Mesothelial cell of epicardium (in vitro differentiated cells): ENCODE measurements at regions not wholly inside any gene's neighbourhood (a gene's known extent, or its start where the extent isn't known, plus 50 kb on each side); places are given as distances from the start of the nearest gene placed in this dataset.
"Not testable (repeated sequence)": the region's sequence is repeated elsewhere in the genome, so short reads cannot be mapped to it uniquely, and the experiment has no call there.

Experiments
- DNase-seq, 2 experiments: peaks; one replicate each; pipeline ENCODE4 v3.0.0; 2021; ENCODE audit warnings: low spot score in 2 of 2; ENCODE audit not compliant: unreplicated experiment in 2 of 2
- H3K27ac Mint-ChIP-seq: 2 replicates; pipeline ENCODE4 v1.8.0; 2021; ENCODE audit warnings: mixed read lengths
- H3K27me3 Mint-ChIP-seq: 2 replicates; pipeline ENCODE4 v1.8.0; 2021; ENCODE audit warnings: low read depth, mixed read lengths
- H3K36me3 Mint-ChIP-seq: 2 replicates; pipeline ENCODE4 v1.8.0; 2021; ENCODE audit warnings: mixed read lengths
- H3K4me1 Mint-ChIP-seq: 2 replicates; pipeline ENCODE4 v1.8.0; 2021; ENCODE audit warnings: mixed read lengths
- H3K4me3 Mint-ChIP-seq: 2 replicates; pipeline ENCODE4 v1.8.0; 2021; ENCODE audit warnings: mild to moderate bottlenecking, moderate library complexity, mixed read lengths
- H3K9me3 Mint-ChIP-seq: 2 replicates; pipeline ENCODE4 v1.8.0; 2021; ENCODE audit warnings: mixed read lengths
- TF ChIP-seq, protein P1 (sequence below): fragments of 200-600 bp; sonication (generic); IDR thresholded peaks from one replicate; pipeline ENCODE4 v1.5.0; 2021; ENCODE audit warnings: antibody characterized with exemption; ENCODE audit not compliant: unreplicated experiment

DNA sequence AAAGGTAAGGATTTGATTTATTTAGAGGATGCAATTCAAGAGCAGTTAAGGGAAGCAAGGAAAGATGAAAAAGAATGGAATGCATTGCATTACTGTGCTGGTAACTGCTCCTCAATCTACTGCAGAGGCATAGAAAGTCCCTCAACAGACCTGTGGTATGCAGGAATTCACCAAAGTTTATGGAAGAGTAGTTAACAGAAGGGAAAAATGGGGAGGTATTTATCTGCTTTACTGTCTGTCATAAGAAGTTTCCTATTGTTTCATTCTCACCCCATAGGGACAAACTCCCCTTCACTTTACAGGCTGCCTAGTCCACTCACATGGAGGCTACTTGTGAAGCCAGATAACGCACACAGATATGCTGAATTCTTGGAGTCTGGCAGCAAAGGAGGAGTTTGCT lies 354.9 kb upstream of the SPRY2 start:
- H3K27ac Mint-ChIP-seq, result no peak overlapping the region
- H3K4me1 Mint-ChIP-seq, result peaks cover 5% of the 10 kb centered on the region
- no peak overlapping the region for H3K4me3 Mint-ChIP-seq
- H3K27me3 Mint-ChIP-seq, result no peaks in the 10 kb centered on the region
- no peak for DNase-seq
- H3K36me3 Mint-ChIP-seq, result peaks cover 16% of the 10 kb centered on the region
- H3K9me3 Mint-ChIP-seq, result peaks cover 40% of the 10 kb centered on the region
- TF ChIP-seq, protein P1, sequence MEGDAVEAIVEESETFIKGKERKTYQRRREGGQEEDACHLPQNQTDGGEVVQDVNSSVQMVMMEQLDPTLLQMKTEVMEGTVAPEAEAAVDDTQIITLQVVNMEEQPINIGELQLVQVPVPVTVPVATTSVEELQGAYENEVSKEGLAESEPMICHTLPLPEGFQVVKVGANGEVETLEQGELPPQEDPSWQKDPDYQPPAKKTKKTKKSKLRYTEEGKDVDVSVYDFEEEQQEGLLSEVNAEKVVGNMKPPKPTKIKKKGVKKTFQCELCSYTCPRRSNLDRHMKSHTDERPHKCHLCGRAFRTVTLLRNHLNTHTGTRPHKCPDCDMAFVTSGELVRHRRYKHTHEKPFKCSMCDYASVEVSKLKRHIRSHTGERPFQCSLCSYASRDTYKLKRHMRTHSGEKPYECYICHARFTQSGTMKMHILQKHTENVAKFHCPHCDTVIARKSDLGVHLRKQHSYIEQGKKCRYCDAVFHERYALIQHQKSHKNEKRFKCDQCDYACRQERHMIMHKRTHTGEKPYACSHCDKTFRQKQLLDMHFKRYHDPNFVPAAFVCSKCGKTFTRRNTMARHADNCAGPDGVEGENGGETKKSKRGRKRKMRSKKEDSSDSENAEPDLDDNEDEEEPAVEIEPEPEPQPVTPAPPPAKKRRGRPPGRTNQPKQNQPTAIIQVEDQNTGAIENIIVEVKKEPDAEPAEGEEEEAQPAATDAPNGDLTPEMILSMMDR, result no peak

DNA sequence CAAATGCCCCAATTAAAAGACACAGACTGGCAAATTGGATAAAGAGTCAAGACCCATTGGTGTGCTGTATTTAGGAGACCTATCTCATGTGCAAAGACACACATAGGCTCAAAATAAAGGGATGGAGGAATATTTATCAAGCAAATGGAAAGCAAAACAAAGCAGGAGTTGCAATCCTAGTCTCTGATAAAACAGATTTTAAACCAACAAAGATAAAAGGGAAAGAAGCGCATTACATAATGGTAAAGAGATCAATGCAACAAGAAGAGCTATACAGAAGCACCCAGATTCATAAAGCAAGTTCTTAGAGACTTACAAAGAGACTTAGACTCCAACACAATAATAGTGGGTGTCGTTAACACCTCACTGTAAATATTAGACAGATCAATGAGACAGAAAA lies 350.9 kb upstream of the SPRY2 start:
- not testable (repeated sequence) for DNase-seq, H3K4me3 Mint-ChIP-seq, H3K27ac Mint-ChIP-seq, H3K4me1 Mint-ChIP-seq, H3K27me3 Mint-ChIP-seq
- Mint-ChIP-seq H3K36me3 (peaks cover 20% of the 10 kb centered on the region), H3K9me3 (peaks cover 59% of the 10 kb centered on the region)

DNA sequence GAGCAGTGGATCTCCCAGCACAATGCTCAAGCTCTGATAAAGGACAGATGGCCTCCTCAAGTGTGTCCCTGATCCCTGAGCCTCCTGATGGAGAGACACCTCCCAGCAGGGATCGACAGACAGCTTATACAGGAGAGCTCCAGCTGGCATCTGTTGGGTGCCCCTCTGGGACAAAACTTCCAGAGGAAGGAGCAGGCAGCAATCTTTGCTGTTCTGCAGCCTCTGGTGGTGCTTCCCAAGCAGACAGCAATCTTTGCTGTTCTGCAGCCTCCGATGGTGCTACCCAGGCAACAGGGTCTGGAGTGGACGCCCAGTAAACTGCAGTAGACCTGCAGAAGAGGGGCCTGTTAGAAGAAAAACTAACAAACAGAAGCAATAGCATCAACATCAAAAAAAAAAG lies 349.3 kb upstream of the SPRY2 start:
- Mint-ChIP-seq H3K27ac (no peak overlapping the region), H3K36me3 (peaks cover 20% of the 10 kb centered on the region), H3K4me1 (no peaks in the 10 kb centered on the region), H3K9me3 (peaks cover 60% of the 10 kb centered on the region), H3K27me3 (no peaks in the 10 kb centered on the region), H3K4me3 (no peak overlapping the region)
- TF ChIP-seq, protein P1, result no peak
- DNase-seq, result no peak

DNA sequence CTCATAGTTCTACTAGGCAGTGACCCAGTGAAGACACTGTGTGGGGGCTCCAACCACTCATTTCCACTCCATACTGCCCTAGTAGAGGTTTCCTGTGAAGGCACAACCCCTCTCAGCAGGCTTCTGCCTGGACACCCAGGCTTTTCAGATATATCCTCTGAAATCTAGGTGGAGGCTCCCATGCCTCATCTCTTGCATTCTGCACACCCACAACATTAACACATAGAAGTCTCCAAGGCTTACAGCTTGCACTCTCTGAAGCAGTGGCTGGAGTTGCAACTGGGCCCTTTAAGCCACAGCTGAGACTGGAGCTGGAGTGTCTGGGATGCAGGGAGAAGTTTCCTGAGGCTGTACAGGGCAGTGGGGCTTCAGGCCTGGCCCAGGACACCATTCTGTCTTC lies 347.7 kb upstream of the SPRY2 start:
- no peak for DNase-seq
- Mint-ChIP-seq H3K27me3 (no peaks in the 10 kb centered on the region), H3K4me1 (peaks cover 4% of the 10 kb centered on the region), H3K4me3 (no peak overlapping the region), H3K36me3 (peaks cover 20% of the 10 kb centered on the region), H3K9me3 (peaks cover 48% of the 10 kb centered on the region), H3K27ac (no peak overlapping the region)
- TF ChIP-seq, protein P1, result no peak

DNA sequence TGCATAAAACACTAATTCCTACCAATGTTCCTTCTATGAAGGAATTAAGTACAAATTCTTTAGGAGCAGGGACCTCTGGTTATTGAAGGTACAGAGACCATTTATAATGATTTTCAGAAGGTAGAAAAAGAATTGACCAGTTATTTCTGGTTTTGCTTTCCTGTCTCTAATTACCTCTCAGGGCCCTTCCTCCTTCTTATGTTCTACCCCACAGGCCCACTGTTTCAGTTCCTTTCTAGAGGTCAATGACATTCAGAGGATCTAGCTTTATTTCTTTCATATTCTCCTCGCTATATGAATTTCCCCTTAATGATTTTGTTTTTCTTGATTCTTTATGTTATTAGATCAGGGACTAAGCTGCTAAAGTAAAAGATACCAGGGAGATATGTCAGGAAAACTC lies 345.0 kb upstream of the SPRY2 start:
- no peak for DNase-seq
- Mint-ChIP-seq H3K27ac (no peak overlapping the region), H3K4me1 (peaks cover 4% of the 10 kb centered on the region), H3K4me3 (no peak overlapping the region), H3K36me3 (peaks cover 10% of the 10 kb centered on the region), H3K9me3 (peaks cover 31% of the 10 kb centered on the region), H3K27me3 (no peaks in the 10 kb centered on the region)
- TF ChIP-seq, protein P1, result no peak

DNA sequence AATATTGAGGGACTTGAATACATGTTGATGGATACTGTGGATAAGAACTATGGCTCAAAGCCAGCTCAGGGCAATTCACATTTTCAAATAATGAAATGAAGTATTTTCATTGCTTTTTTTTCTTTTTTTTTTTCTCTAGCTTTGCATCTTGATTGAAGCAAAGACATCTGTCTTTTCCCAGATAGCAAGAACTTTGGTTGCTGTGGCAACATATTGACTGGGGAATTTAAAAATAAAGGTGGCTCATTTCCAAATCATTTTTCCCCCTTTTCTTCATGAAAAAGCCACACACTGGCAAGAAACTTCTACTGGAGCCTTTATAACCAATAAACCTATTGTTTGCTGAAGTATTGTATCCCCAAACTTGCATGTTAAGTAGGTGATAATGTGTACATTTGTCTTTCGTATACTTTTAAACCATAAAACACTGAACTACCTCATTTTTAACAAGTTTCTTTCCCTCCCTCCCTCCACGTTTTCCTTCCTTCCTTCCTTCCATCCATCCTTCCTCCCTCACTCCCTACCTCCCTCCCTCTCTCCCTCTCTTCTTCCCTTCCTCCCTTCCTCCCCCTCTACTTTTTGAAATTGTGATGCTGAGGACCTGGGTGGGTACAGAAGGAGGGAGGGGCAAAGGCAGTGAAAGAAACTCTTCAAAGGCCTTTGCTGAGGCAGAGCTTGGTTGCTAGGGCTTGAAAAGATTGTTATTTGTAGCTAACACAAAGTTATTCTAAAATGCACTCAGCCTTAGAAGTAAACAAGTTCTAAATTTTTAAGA lies 343.5 kb upstream of the SPRY2 start:
- peaks cover 27% of the 10 kb centered on the region for H3K9me3 Mint-ChIP-seq
- no peaks in the 10 kb centered on the region for H3K27me3 Mint-ChIP-seq
- no peak for DNase-seq
- no peak overlapping the region for H3K27ac Mint-ChIP-seq
- H3K4me1 Mint-ChIP-seq, result peaks cover 4% of the 10 kb centered on the region
- H3K36me3 Mint-ChIP-seq, result peaks cover 4% of the 10 kb centered on the region
- H3K4me3 Mint-ChIP-seq, result no peak overlapping the region
- TF ChIP-seq, protein P1, result no peak
